B cell (primary cell): ENCODE measurements at regions not wholly inside any gene's neighbourhood (a gene's known extent, or its start where the extent isn't known, plus 50 kb on each side); places are given as distances from the start of the nearest gene placed in this dataset.

Experiments used
- EZH2 ChIP-seq: IDR thresholded peaks from 2 replicates; pipeline ENCODE4 v1.6.1; 2012; ENCODE audit warnings: borderline replicate concordance, low read depth, mild to moderate bottlenecking, moderate library complexity, low read length; ENCODE audit not compliant: insufficient read depth, poor library complexity, severe bottlenecking
- TF ChIP-seq, protein P1 (sequence below): fragments of 200-600 bp; IDR thresholded peaks from one replicate; pipeline ENCODE4 v1.8.0; 2022; ENCODE audit warnings: antibody characterized with exemption, mild to moderate bottlenecking

DNA sequence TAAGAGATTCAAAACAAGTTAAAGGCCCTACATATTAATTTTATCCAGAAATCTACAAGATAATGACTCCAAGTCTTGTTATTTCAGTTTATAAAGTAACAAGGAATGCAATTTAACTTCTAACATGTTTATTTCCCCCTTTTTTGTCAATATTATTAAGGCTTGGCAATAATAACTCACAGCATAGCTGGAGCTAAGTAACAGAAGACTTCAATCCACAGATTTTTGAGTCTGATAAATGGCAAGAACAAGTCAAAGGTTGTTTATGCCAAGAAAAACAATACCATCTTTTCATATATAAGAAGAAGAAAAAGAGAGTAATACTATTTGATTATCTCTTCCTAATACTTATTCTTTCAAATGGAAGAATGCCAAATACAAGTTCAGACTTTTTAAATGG lies 631.0 kb upstream of the CCDC54 start:
- TF ChIP-seq, protein P1, sequence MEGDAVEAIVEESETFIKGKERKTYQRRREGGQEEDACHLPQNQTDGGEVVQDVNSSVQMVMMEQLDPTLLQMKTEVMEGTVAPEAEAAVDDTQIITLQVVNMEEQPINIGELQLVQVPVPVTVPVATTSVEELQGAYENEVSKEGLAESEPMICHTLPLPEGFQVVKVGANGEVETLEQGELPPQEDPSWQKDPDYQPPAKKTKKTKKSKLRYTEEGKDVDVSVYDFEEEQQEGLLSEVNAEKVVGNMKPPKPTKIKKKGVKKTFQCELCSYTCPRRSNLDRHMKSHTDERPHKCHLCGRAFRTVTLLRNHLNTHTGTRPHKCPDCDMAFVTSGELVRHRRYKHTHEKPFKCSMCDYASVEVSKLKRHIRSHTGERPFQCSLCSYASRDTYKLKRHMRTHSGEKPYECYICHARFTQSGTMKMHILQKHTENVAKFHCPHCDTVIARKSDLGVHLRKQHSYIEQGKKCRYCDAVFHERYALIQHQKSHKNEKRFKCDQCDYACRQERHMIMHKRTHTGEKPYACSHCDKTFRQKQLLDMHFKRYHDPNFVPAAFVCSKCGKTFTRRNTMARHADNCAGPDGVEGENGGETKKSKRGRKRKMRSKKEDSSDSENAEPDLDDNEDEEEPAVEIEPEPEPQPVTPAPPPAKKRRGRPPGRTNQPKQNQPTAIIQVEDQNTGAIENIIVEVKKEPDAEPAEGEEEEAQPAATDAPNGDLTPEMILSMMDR = no peak
- no peak for TF ChIP-seq EZH2
